A549 (cell line): ENCODE measurements at regions not wholly inside any gene's neighbourhood (a gene's known extent, or its start where the extent isn't known, plus 50 kb on each side); places are given as distances from the start of the nearest gene placed in this dataset.

Experiments used
- ATAC-seq, 2 experiments: fragments of 200-7000 bp in 1 of 2; fragments of >200 bp in 1 of 2; cut with Nextera tagmentation in 1 of 2; cut with Tn5 transposase in 1 of 2; 3 replicates each; pipeline versions ENCODE4 v1.8.0 to v1.9.1; 2018 to 2020; ENCODE audit warnings: mild to moderate bottlenecking in 1 of 2, moderate library complexity in 1 of 2
- CTCF ChIA-PET: fragments of 300-600 bp; sonication (Branson Sonifier 250); formaldehyde crosslinking; extraction: SDS; loops from one replicate; lab custom pipeline; 2021; ENCODE audit warnings: antibody characterized with exemption, inconsistent platforms; lab: Yijun Ruan, JAX
- POLR2A ChIA-PET: fragments of 350-600 bp; formaldehyde crosslinking; extraction: SDS; loops from one replicate; lab custom pipeline; 2021; ENCODE audit warnings: antibody characterized with exemption, inconsistent platforms; lab: Yijun Ruan, JAX
- DNase-seq, 2 experiments: peaks; one replicate each; pipeline versions ENCODE4 v3.0.0 to v3.0.0-alpha.2; 2011 to 2016; ENCODE audit warnings: low read depth in 1 of 2, low spot score in 1 of 2
- FAIRE-seq: peaks from 2 replicates; lab custom pipeline; 2011; peaks lifted over from hg19 to GRCh38; lab: Jason Lieb, UNC
- H3K27ac ChIP-seq, 2 experiments: fragments of >200 bp; sonication (Bioruptor Twin); formaldehyde crosslinking; 3 replicates each; pipeline ENCODE4 v1.5.1; 2016 to 2017
- H3K4me1 ChIP-seq: fragments of >200 bp; sonication (Bioruptor Twin); formaldehyde crosslinking; 3 replicates; pipeline ENCODE4 v1.6.1; 2016
- H3K4me2 ChIP-seq: fragments of >200 bp; sonication (Bioruptor Twin); formaldehyde crosslinking; 3 replicates; pipeline ENCODE4 v1.6.1; 2016
- H3K4me3 ChIP-seq: fragments of >200 bp; sonication (Bioruptor Twin); formaldehyde crosslinking; 3 replicates; pipeline ENCODE4 v1.5.1; 2016
- H3K9me3 ChIP-seq: fragments of >200 bp; sonication (Bioruptor Twin); formaldehyde crosslinking; 3 replicates; pipeline ENCODE4 v1.6.1; 2016
- ATOH8 ChIP-seq: fragments of 250-450 bp; sonication (Bioruptor Pico); IDR thresholded peaks from 2 replicates; pipeline ENCODE4 v1.5.0; 2020; ENCODE audit warnings: low read depth, mild to moderate bottlenecking, moderate library complexity
- CBX2 ChIP-seq: fragments of 200-600 bp; sonication (generic); IDR thresholded peaks from 2 replicates; pipeline ENCODE4 v1.6.1; 2016; ENCODE audit warnings: low read depth, mild to moderate bottlenecking, borderline replicate concordance
- CHD4 ChIP-seq: fragments of 200-600 bp; sonication (generic); IDR thresholded peaks from 2 replicates; pipeline ENCODE4 v1.6.1; 2016; ENCODE audit warnings: antibody characterized with exemption, mild to moderate bottlenecking, borderline replicate concordance
- CTCF ChIP-seq: fragments of >200 bp; sonication (Bioruptor Twin); formaldehyde crosslinking; IDR thresholded peaks from 3 replicates; pipeline ENCODE4 v1.5.1; 2016
- EHMT2 ChIP-seq: fragments of 200-600 bp; sonication (generic); IDR thresholded peaks from 2 replicates; pipeline ENCODE4 v1.6.1; 2016; ENCODE audit warnings: antibody characterized with exemption, low read depth, mild to moderate bottlenecking, moderate library complexity
- ELK1 ChIP-seq: fragments of 150-350 bp; IDR thresholded peaks from 2 replicates; pipeline ENCODE4 v1.6.1; 2014; ENCODE audit warnings: low read depth, mild to moderate bottlenecking, low read length
- ESRRA ChIP-seq: fragments of 150-350 bp; IDR thresholded peaks from 2 replicates; pipeline ENCODE4 v1.6.1; 2014; ENCODE audit warnings: mild to moderate bottlenecking, low read length, borderline replicate concordance
- FOXS1 ChIP-seq: fragments of 250-450 bp; sonication (Bioruptor Pico); IDR thresholded peaks from 2 replicates; pipeline ENCODE4 v1.5.0; 2020; ENCODE audit warnings: mild to moderate bottlenecking, moderate library complexity
- GATA3 ChIP-seq: IDR thresholded peaks from 2 replicates; pipeline ENCODE4 v1.6.1; 2012; ENCODE audit warnings: borderline replicate concordance
- HDAC2 ChIP-seq: fragments of 200-600 bp; sonication (generic); IDR thresholded peaks from 2 replicates; pipeline ENCODE4 v1.6.1; 2016
- HOXB5 ChIP-seq: fragments of 250-450 bp; sonication (Bioruptor Pico); IDR thresholded peaks from 2 replicates; pipeline ENCODE4 v1.5.0; 2020; ENCODE audit warnings: mild to moderate bottlenecking, moderate library complexity
- MAFK ChIP-seq: fragments of 450-650 bp; IDR thresholded peaks from 2 replicates; pipeline ENCODE4 v1.6.1; 2014; ENCODE audit not compliant: partially characterized antibody
- NFE2L2 ChIP-seq: fragments of 150-350 bp; conservative IDR thresholded peaks from 2 replicates; pipeline ENCODE4 v1.6.1; 2014; ENCODE audit warnings: low read length
- NPAS2 ChIP-seq: fragments of 250-450 bp; sonication (Bioruptor Pico); IDR thresholded peaks from 2 replicates; pipeline ENCODE4 v1.8.0; 2022; ENCODE audit warnings: mild to moderate bottlenecking, moderate library complexity, borderline replicate concordance
- PBX3 ChIP-seq: IDR thresholded peaks from 2 replicates; pipeline ENCODE4 v1.6.1; 2012
- RARB ChIP-seq: fragments of 250-450 bp; sonication (Bioruptor Pico); IDR thresholded peaks from 2 replicates; pipeline ENCODE4 v1.8.0; 2021; ENCODE audit warnings: mild to moderate bottlenecking, moderate library complexity
- SREBF2 ChIP-seq: fragments of 450-650 bp; IDR thresholded peaks from 2 replicates; pipeline ENCODE4 v1.6.1; 2014; ENCODE audit warnings: mild to moderate bottlenecking, moderate library complexity
- TP53 ChIP-seq: fragments of 250-450 bp; sonication (Bioruptor Pico); IDR thresholded peaks from 2 replicates; pipeline ENCODE4 v1.5.0; 2021; ENCODE audit warnings: mild to moderate bottlenecking, moderate library complexity
- USF2 ChIP-seq: fragments of 450-650 bp; IDR thresholded peaks from 2 replicates; pipeline ENCODE4 v1.6.1; 2014; ENCODE audit warnings: antibody characterized with exemption
- ZC3H11A ChIP-seq: fragments of 450-650 bp; IDR thresholded peaks from 2 replicates; pipeline ENCODE4 v1.6.1; 2014; ENCODE audit warnings: antibody characterized with exemption, mild to moderate bottlenecking
- ZFP36 ChIP-seq: fragments of 450-650 bp; IDR thresholded peaks from 2 replicates; pipeline ENCODE4 v1.6.1; 2014; ENCODE audit warnings: borderline replicate concordance; ENCODE audit not compliant: partially characterized antibody
- ZSCAN20 ChIP-seq: fragments of 250-450 bp; sonication (Bioruptor Pico); IDR thresholded peaks from 2 replicates; pipeline ENCODE4 v1.8.0; 2022; ENCODE audit warnings: mild to moderate bottlenecking, moderate library complexity
- WGBS: methylation state at CpG from one replicate; pipeline ENCODE4 v1.1.6; 2017; ENCODE audit errors: missing lambda C conversion rate; 5-methylcytosine and 5-hydroxymethylcytosine counted together

- no peak for TF ChIP-seq PBX3
- no peak for TF ChIP-seq EHMT2
- no peak for TF ChIP-seq CBX2
- TF ChIP-seq FOXS1, result no peak
- no peak for TF ChIP-seq NPAS2 (CRISPR knock-in tag)
These were observed 288.0 kb upstream of the JAG1 start (continued) for GRCh38 chr20:10961651-10962288.

- H3K9me3 ChIP-seq, result no peaks in the 10 kb centered on the region
- H3K27ac ChIP-seq, result no peak overlapping the region
- peaks cover 5% of the 10 kb centered on the region; the same call in 1 of the 3 replicates for H3K4me1 ChIP-seq
- no peak overlapping the region for H3K4me2 ChIP-seq
- DNase-seq, result no peak
- no peak for TF ChIP-seq CBX2
- no peak for TF ChIP-seq ATOH8 (CRISPR knock-in tag)
- TF ChIP-seq USF2, result peak; percentile 79
- TF ChIP-seq ZC3H11A, result no peak
- TF ChIP-seq HOXB5 (CRISPR knock-in tag), result no peak
- TF ChIP-seq EHMT2, result no peak
- no peak for TF ChIP-seq GATA3
- POLR2A ChIA-PET, result no interaction called here
- peak; percentile 39 for FAIRE-seq
- CTCF ChIA-PET, result no interaction called here
- 72% methylated on average over 3 of the region's 3 CpGs for WGBS
- no peak for ATAC-seq
- no peak overlapping the region for H3K4me3 ChIP-seq
These were observed 289.1 kb upstream of the JAG1 start for GRCh38 chr20:10962937-10963336.

GRCh38 chr20:10963717-10964266 lies 290.0 kb upstream of the JAG1 start:
- WGBS, result 69% methylated on average over 2 of the region's 2 CpGs
- no peaks in the 10 kb centered on the region for H3K9me3 ChIP-seq
- TF ChIP-seq ZSCAN20 (no peak), TP53 (no peak), SREBF2 (no peak)
- TF ChIP-seq, all 56 proteins: peak for 0
- Histone ChIP-seq H3K4me2 (no peak overlapping the region), H3K4me1 (peaks cover 5% of the 10 kb centered on the region; the same call in 1 of the 3 replicates), H3K4me3 (no peak overlapping the region), H3K27ac (no peak overlapping the region)
- POLR2A ChIA-PET, result no interaction called here
- CTCF ChIA-PET, result interaction anchor here (1.3 kb wide), 1 partner anchor 290 kb away, joined by 4 read pairs; no protein-coding TSS in a partner anchor
- ATAC-seq (no peak), DNase-seq (no peak), FAIRE-seq (peak; percentile 49)

GRCh38 chr20:10965936-10966470 lies 292.2 kb upstream of the JAG1 start:
- ChIA-PET POLR2A (no interaction called here), CTCF (interaction anchor here (0.8 to 1.4 kb wide), 2 partner anchors 9 to 12 kb away, joined by 3 to 4 read pairs; no protein-coding TSS in a partner anchor)
- Histone ChIP-seq H3K4me1 (peaks cover 5% of the 10 kb centered on the region; the same call in 1 of the 3 replicates), H3K4me3 (no peak overlapping the region), H3K9me3 (no peaks in the 10 kb centered on the region), H3K4me2 (no peak overlapping the region), H3K27ac (no peak overlapping the region)
- 74% methylated on average over 4 of the region's 4 CpGs for WGBS
- ATAC-seq (no peak), DNase-seq (no peak), FAIRE-seq (no peak)
- TF ChIP-seq ZFP36, result no peak
- no peak for TF ChIP-seq RARB (CRISPR knock-in tag)
- no peak for TF ChIP-seq PBX3
- TF ChIP-seq CTCF, result no peak
- no peak for TF ChIP-seq GATA3
- no peak for TF ChIP-seq CHD4
- no peak for TF ChIP-seq NFE2L2
- TF ChIP-seq ESRRA, result no peak
- no peak for TF ChIP-seq MAFK
- TF ChIP-seq CBX2, result no peak
- TF ChIP-seq HDAC2, result no peak
- TF ChIP-seq ELK1, result no peak
- TF ChIP-seq ATOH8 (CRISPR knock-in tag), result no peak
